H9 (cell line): ENCODE measurements at regions not wholly inside any gene's neighbourhood (a gene's known extent, or its start where the extent isn't known, plus 50 kb on each side); places are given as distances from the start of the nearest gene placed in this dataset.

ENCODE experiments used
- DNase-seq: peaks from one replicate; pipeline ENCODE4 v3.0.0-alpha.2; 2017
- H2AFZ ChIP-seq: one replicate; pipeline ENCODE4 v1.6.1; 2013; ENCODE audit warnings: mild to moderate bottlenecking, low read length, control low read depth, moderate library complexity
- H2AK5ac ChIP-seq: 2 replicates; pipeline ENCODE4 v1.6.1; 2013; ENCODE audit warnings: low read length, control low read depth, mixed read lengths; ENCODE audit not compliant: insufficient read length
- H2BK120ac ChIP-seq: one replicate; pipeline ENCODE4 v1.6.1; 2013; ENCODE audit warnings: low read depth, mild to moderate bottlenecking, low read length, control low read depth, inconsistent platforms; ENCODE audit not compliant: poor library complexity, severe bottlenecking
- H2BK12ac ChIP-seq: 2 replicates; pipeline ENCODE4 v1.6.1; 2013; ENCODE audit warnings: low read length, control low read depth, mixed read lengths, low read depth; ENCODE audit not compliant: insufficient read length
- H2BK15ac ChIP-seq: 2 replicates; pipeline ENCODE4 v1.6.1; 2013; ENCODE audit warnings: low read depth, low read length, control low read depth
- H2BK20ac ChIP-seq: one replicate; pipeline ENCODE4 v1.6.1; 2013; ENCODE audit warnings: low read depth, mild to moderate bottlenecking, low read length, control low read depth, inconsistent platforms; ENCODE audit not compliant: poor library complexity, severe bottlenecking
- H2BK5ac ChIP-seq: 2 replicates; pipeline ENCODE4 v1.6.1; 2013; ENCODE audit warnings: low read length, control low read depth, mixed read lengths; ENCODE audit not compliant: insufficient read length
- H3K14ac ChIP-seq: 2 replicates; pipeline ENCODE4 v1.6.1; 2013; ENCODE audit warnings: low read length, control low read depth; ENCODE audit not compliant: insufficient read depth
- H3K18ac ChIP-seq: 2 replicates; pipeline ENCODE4 v1.6.1; 2013; ENCODE audit warnings: low read depth, mild to moderate bottlenecking, mixed read lengths, low read length, control low read depth; ENCODE audit not compliant: insufficient read length
- H3K23ac ChIP-seq: 2 replicates; pipeline ENCODE4 v1.6.1; 2013; ENCODE audit warnings: low read length, control low read depth, mixed read lengths, low read depth; ENCODE audit not compliant: insufficient read length
- H3K23me2 ChIP-seq: 2 replicates; pipeline ENCODE4 v1.6.1; 2013; ENCODE audit warnings: low read depth, mild to moderate bottlenecking, mixed read lengths, low read length, control low read depth; ENCODE audit not compliant: insufficient read length, poor library complexity, severe bottlenecking
- H3K27ac ChIP-seq: 2 replicates; pipeline ENCODE4 v1.5.1; 2013; ENCODE audit warnings: low read length, control low read depth, mixed read lengths, low read depth; ENCODE audit not compliant: insufficient read length
- H3K27me3 ChIP-seq: 2 replicates; pipeline ENCODE4 v1.6.1; 2013; ENCODE audit warnings: low read length, control low read depth, inconsistent platforms; ENCODE audit not compliant: insufficient read depth
- H3K4ac ChIP-seq: 2 replicates; pipeline ENCODE4 v1.6.1; 2013; ENCODE audit warnings: low read depth, mild to moderate bottlenecking, control low read depth, inconsistent platforms, low read length, moderate library complexity
- H3K4me1 ChIP-seq: 2 replicates; pipeline ENCODE4 v1.6.1; 2013; ENCODE audit warnings: low read length, control low read depth, inconsistent platforms; ENCODE audit not compliant: insufficient read depth
- H3K4me2 ChIP-seq: 2 replicates; pipeline ENCODE4 v1.6.1; 2013; ENCODE audit warnings: low read length, control low read depth, mixed read lengths; ENCODE audit not compliant: insufficient read length, insufficient read depth
- H3K56ac ChIP-seq: 2 replicates; pipeline ENCODE4 v1.6.1; 2013; ENCODE audit warnings: low read depth, mild to moderate bottlenecking, mixed read lengths, low read length, control low read depth; ENCODE audit not compliant: insufficient read length
- H3K79me1 ChIP-seq: 2 replicates; pipeline ENCODE4 v1.6.1; 2013; ENCODE audit warnings: low read depth, mild to moderate bottlenecking, moderate library complexity, low read length, control low read depth, inconsistent platforms; ENCODE audit not compliant: insufficient read depth, poor library complexity, severe bottlenecking
- H3K79me2 ChIP-seq: 2 replicates; pipeline ENCODE4 v1.6.1; 2013; ENCODE audit warnings: low read length, control low read depth, inconsistent platforms; ENCODE audit not compliant: insufficient read depth
- H3K9ac ChIP-seq: 2 replicates; pipeline ENCODE4 v1.6.1; 2013; ENCODE audit warnings: low read length, control low read depth, mixed read lengths; ENCODE audit not compliant: insufficient read length; ENCODE audit errors: extremely low read depth
- H3K9me3 ChIP-seq: one replicate; pipeline ENCODE4 v1.6.1; 2013; ENCODE audit warnings: low read depth, low read length, inconsistent platforms; ENCODE audit not compliant: control insufficient read depth
- H3T11ph ChIP-seq: one replicate; pipeline ENCODE4 v1.6.1; 2013; ENCODE audit warnings: mild to moderate bottlenecking, low read length, control low read depth, inconsistent platforms
- H4K20me1 ChIP-seq: one replicate; pipeline ENCODE4 v1.6.1; 2013; ENCODE audit not compliant: control insufficient read depth, insufficient read length, insufficient read depth
- H4K5ac ChIP-seq: 2 replicates; pipeline ENCODE4 v1.6.1; 2013; ENCODE audit warnings: low read depth, mild to moderate bottlenecking, mixed read lengths, low read length, control low read depth; ENCODE audit not compliant: insufficient read length
- H4K8ac ChIP-seq: replicated peaks from 2 replicates; pipeline ENCODE4 v1.6.1; 2013; ENCODE audit warnings: low read length, control low read depth, mixed read lengths, low read depth; ENCODE audit not compliant: insufficient read length
- H4K91ac ChIP-seq: 2 replicates; pipeline ENCODE4 v1.6.1; 2013; ENCODE audit warnings: low read depth, mild to moderate bottlenecking, moderate library complexity, mixed read lengths, low read length, control low read depth; ENCODE audit not compliant: insufficient read length
- H3K27ac Mint-ChIP-seq, 3 experiments: 2 replicates in 2 of 3; 3 replicates in 1 of 3; pipeline ENCODE4 v1.8.0; 2020 to 2021; ENCODE audit warnings: mixed read lengths in 3 of 3, mild to moderate bottlenecking in 1 of 3, moderate library complexity in 1 of 3
- H3K27me3 Mint-ChIP-seq: 2 replicates; pipeline ENCODE4 v1.8.0; 2021; ENCODE audit warnings: low read depth, mild to moderate bottlenecking, moderate library complexity, mixed read lengths
- H3K36me3 Mint-ChIP-seq, 3 experiments: 2 replicates in 2 of 3; 3 replicates in 1 of 3; pipeline ENCODE4 v1.8.0; 2020 to 2021; ENCODE audit warnings: low read depth in 3 of 3, mixed read lengths in 3 of 3; ENCODE audit not compliant: insufficient read depth in 1 of 3
- H3K4me1 Mint-ChIP-seq, 2 experiments: 2 replicates each; pipeline ENCODE4 v1.8.0; 2020; ENCODE audit warnings: mixed read lengths in 2 of 2
- H3K4me3 Mint-ChIP-seq, 2 experiments: 2 replicates in 1 of 2; 3 replicates in 1 of 2; pipeline ENCODE4 v1.8.0; 2020 to 2021; ENCODE audit warnings: mild to moderate bottlenecking in 2 of 2, mixed read lengths in 2 of 2, moderate library complexity in 1 of 2
- H3K9me3 Mint-ChIP-seq, 2 experiments: 2 replicates in 1 of 2; 3 replicates in 1 of 2; pipeline ENCODE4 v1.8.0; 2020; ENCODE audit warnings: mild to moderate bottlenecking in 2 of 2, mixed read lengths in 2 of 2, moderate library complexity in 1 of 2
- CTCF ChIP-seq: fragments of 200-600 bp; sonication (generic); conservative IDR thresholded peaks from 3 replicates; pipeline ENCODE4 v1.8.0; 2021; ENCODE audit warnings: antibody characterized with exemption, mild to moderate bottlenecking

- Histone ChIP-seq H3K27ac (no peak overlapping the region), H2BK120ac (no peak overlapping the region), H2AFZ (no peak overlapping the region), H2BK12ac (no peak overlapping the region), H3K9ac (no peak overlapping the region), H3K4ac (no peak overlapping the region), H2BK5ac (no peak overlapping the region), H2AK5ac (no peak overlapping the region), H3K14ac (no peak overlapping the region), H4K5ac (no peak overlapping the region), H2BK20ac (no peak overlapping the region), H3K18ac (no peak overlapping the region), H3K27me3 (no peaks in the 10 kb centered on the region), H4K91ac (no peak overlapping the region), H3K23me2 (no peaks in the 10 kb centered on the region), H3T11ph (no peak overlapping the region), H3K56ac (no peak overlapping the region), H2BK15ac (no peak overlapping the region), H3K4me2 (no peak overlapping the region), H3K4me1 (no peaks in the 10 kb centered on the region; the same call in 1 of the 2 replicates), H3K9me3 (no peaks in the 10 kb centered on the region), H3K79me1 (no peaks in the 10 kb centered on the region), H3K23ac (no peak overlapping the region), H3K79me2 (no peaks in the 10 kb centered on the region), H4K20me1 (no peaks in the 10 kb centered on the region), H4K8ac (no peak overlapping the region)
- H3K36me3 Mint-ChIP-seq, result no peaks in the 10 kb centered on the region; a peak in 1 of 7 replicates
- peaks cover 15% of the 10 kb centered on the region for H3K27me3 Mint-ChIP-seq
- H3K9me3 Mint-ChIP-seq, result no peaks in the 10 kb centered on the region; a peak in 1 of 5 replicates
- no peak for DNase-seq
- no peak for TF ChIP-seq CTCF
- H3K27ac Mint-ChIP-seq, result no peak overlapping the region
- H3K4me3 Mint-ChIP-seq, result no peak overlapping the region
- no peaks in the 10 kb centered on the region for H3K4me1 Mint-ChIP-seq
Observed at GRCh38 chr4:38587106-38587505, 76.9 kb upstream of the KLF3 start.
